Esophagus muscularis mucosa (tissue), 4 donors: ENCODE measurements at regions not wholly inside any gene's neighbourhood (a gene's known extent, or its start where the extent isn't known, plus 50 kb on each side); places are given as distances from the start of the nearest gene placed in this dataset.

Experiments used
- DNase-seq: peaks from one replicate; pipeline ENCODE4 v3.0.0-alpha.2; 2017; ENCODE audit errors: extremely low spot score
- H3K27ac ChIP-seq, 4 donors: fragments of 200-600 bp; sonication (generic); replicated peaks in 1 of 4; 1 replicate in 3 of 4; 2 replicates in 1 of 4; pipeline ENCODE4 v1.5.1; 2016 to 2019; ENCODE audit warnings: mild to moderate bottlenecking in 1 of 4
- H3K27me3 ChIP-seq, 4 donors: fragments of 200-600 bp; sonication (generic); one replicate each; pipeline versions ENCODE4 v1.5.1 to v1.6.0; 2016 to 2019
- H3K36me3 ChIP-seq, 4 donors: fragments of 200-600 bp; sonication (generic); one replicate each; pipeline ENCODE4 v1.5.1; 2016 to 2019
- H3K4me1 ChIP-seq, 4 donors: fragments of 200-600 bp; sonication (generic); one replicate each; pipeline ENCODE4 v1.5.1; 2016 to 2019
- H3K4me3 ChIP-seq, 4 donors: fragments of 200-600 bp; sonication (generic); 1 replicate in 2 of 4; 2 replicates in 2 of 4; pipeline ENCODE4 v1.5.1; 2016 to 2019; ENCODE audit warnings: mild to moderate bottlenecking in 4 of 4, moderate library complexity in 1 of 4
- H3K9me3 ChIP-seq, 4 donors: fragments of 200-600 bp; sonication (generic); 1 replicate in 3 of 4; 2 replicates in 1 of 4; pipeline ENCODE4 v1.5.1; 2016 to 2019
- CTCF ChIP-seq, 3 experiments: fragments of 200-600 bp in 2 of 3; fragments of 450-650 bp in 1 of 3; sonication (generic) in 2 of 3; IDR thresholded peaks; one replicate each; pipeline ENCODE4 v1.5.1; 2017 to 2019; ENCODE audit warnings: antibody characterized with exemption in 3 of 3, mild to moderate bottlenecking in 2 of 3, moderate library complexity in 1 of 3
- EP300 ChIP-seq: sonication (generic); formaldehyde crosslinking; IDR thresholded peaks from one replicate; pipeline ENCODE4 v1.6.1; 2017; ENCODE audit warnings: antibody characterized with exemption
- POLR2A ChIP-seq: fragments of 450-650 bp; IDR thresholded peaks from one replicate; pipeline ENCODE4 v1.6.1; 2017; ENCODE audit warnings: antibody characterized with exemption, moderate library complexity, mild to moderate bottlenecking, low read depth
- POLR2AphosphoS5 ChIP-seq, 2 donors: sonication (generic); formaldehyde crosslinking; IDR thresholded peaks; one replicate each; pipeline ENCODE4 v1.6.1; 2017; ENCODE audit warnings: antibody characterized with exemption in 2 of 2
- WGBS: methylation state at CpG from one replicate; pipeline ENCODE4 v1.1.5; 2018; 5-methylcytosine and 5-hydroxymethylcytosine counted together
- intact Hi-C: fragments of 100-400 bp; cut with DNase I; formaldehyde crosslinking; loops from one replicate; pipeline ENCODE4 v1.15.1; 2023

GRCh38 chr7:9120331-9120730, 686.9 kb downstream of the NXPH1 start:
- no peak for TF ChIP-seq EP300
- no peak for TF ChIP-seq POLR2AphosphoS5 (IDR thresholded peaks at IDR 0.05)
- TF ChIP-seq CTCF (IDR thresholded peaks at IDR 0.05) = no peak
- TF ChIP-seq POLR2A = no peak
- no peaks in the 10 kb centered on the region for H3K9me3 ChIP-seq
- no peak for DNase-seq
- H3K4me1 ChIP-seq = no peaks in the 10 kb centered on the region
- intact Hi-C loops = no loop called here
- no peaks in the 10 kb centered on the region for H3K36me3 ChIP-seq
- no peak overlapping the region for H3K4me3 ChIP-seq
- H3K27ac ChIP-seq = no peak overlapping the region
- H3K27me3 ChIP-seq = no peaks in the 10 kb centered on the region

GRCh38 chr7:9124320-9124719, 690.9 kb downstream of the NXPH1 start:
- no peak for TF ChIP-seq CTCF (IDR thresholded peaks at IDR 0.05)
- no peak for TF ChIP-seq POLR2A
- TF ChIP-seq EP300 = no peak
- no peak for TF ChIP-seq POLR2AphosphoS5 (IDR thresholded peaks at IDR 0.05)
- DNase-seq = no peak
- H3K27ac ChIP-seq = no peak overlapping the region
- WGBS = 59% methylated on average over 2 of the region's 2 CpGs
- H3K9me3 ChIP-seq = no peaks in the 10 kb centered on the region
- no peak overlapping the region for H3K4me3 ChIP-seq
- H3K36me3 ChIP-seq = no peaks in the 10 kb centered on the region
- intact Hi-C loops = no loop called here
- no peaks in the 10 kb centered on the region for H3K27me3 ChIP-seq
- no peaks in the 10 kb centered on the region for H3K4me1 ChIP-seq

DNA sequence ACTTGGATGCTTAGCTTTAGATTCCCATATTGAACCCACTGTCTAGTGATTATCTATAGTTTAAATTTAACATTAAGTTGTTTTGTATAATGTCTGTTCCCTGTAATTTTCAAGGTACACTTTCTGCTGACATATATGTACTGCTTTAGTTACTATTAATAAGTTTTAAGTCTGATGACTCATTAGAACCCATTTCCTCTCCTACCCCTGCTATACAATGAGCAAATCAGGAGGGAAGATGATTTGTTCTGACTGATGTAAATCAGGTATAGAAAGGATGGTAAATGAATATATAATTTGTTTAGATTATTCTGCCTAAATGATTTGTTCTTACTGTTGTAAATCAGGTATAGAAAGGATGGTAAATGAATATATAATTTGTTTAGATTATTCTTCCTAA, 691.8 kb downstream of the NXPH1 start:
- H3K4me1 ChIP-seq = no peaks in the 10 kb centered on the region
- DNase-seq = no peak
- H3K27ac ChIP-seq = no peak overlapping the region
- no peaks in the 10 kb centered on the region for H3K9me3 ChIP-seq
- no peak for TF ChIP-seq EP300
- TF ChIP-seq POLR2A = no peak
- TF ChIP-seq POLR2AphosphoS5 (IDR thresholded peaks at IDR 0.05) = no peak
- no peak for TF ChIP-seq CTCF (IDR thresholded peaks at IDR 0.05)
- intact Hi-C loops = no loop called here
- H3K4me3 ChIP-seq = no peak overlapping the region
- H3K36me3 ChIP-seq = no peaks in the 10 kb centered on the region
- no peaks in the 10 kb centered on the region for H3K27me3 ChIP-seq

GRCh38 chr7:9127901-9128300, 694.5 kb downstream of the NXPH1 start:
- Histone ChIP-seq H3K9me3 (no peaks in the 10 kb centered on the region), H3K36me3 (no peaks in the 10 kb centered on the region), H3K4me1 (no peaks in the 10 kb centered on the region), H3K4me3 (no peak overlapping the region), H3K27me3 (no peaks in the 10 kb centered on the region), H3K27ac (no peak overlapping the region)
- intact Hi-C loops = no loop called here
- WGBS = 76% methylated on average over 5 of the region's 5 CpGs
- TF ChIP-seq POLR2A (no peak), EP300 (no peak), CTCF (IDR thresholded peaks at IDR 0.05) (no peak), POLR2AphosphoS5 (IDR thresholded peaks at IDR 0.05) (no peak)
- no peak for DNase-seq

- no peak overlapping the region for H3K4me3 ChIP-seq
- H3K27ac ChIP-seq = no peak overlapping the region
- no peaks in the 10 kb centered on the region for H3K27me3 ChIP-seq
- H3K9me3 ChIP-seq = no peaks in the 10 kb centered on the region
- no peaks in the 10 kb centered on the region for H3K4me1 ChIP-seq
- no peaks in the 10 kb centered on the region for H3K36me3 ChIP-seq
- no peak for DNase-seq
- TF ChIP-seq CTCF (IDR thresholded peaks at IDR 0.05) = no peak
- intact Hi-C loops = no loop called here
- 74% methylated on average over 1 of the region's 1 CpG for WGBS
These were observed 715.3 kb downstream of the NXPH1 start for GRCh38 chr7:9148687-9149086.
